SH-SY5Y (cell line): ENCODE measurements at regions not wholly inside any gene's neighbourhood (a gene's known extent, or its start where the extent isn't known, plus 50 kb on each side); places are given as distances from the start of the nearest gene placed in this dataset.

ENCODE experiments used
- GATA2 ChIP-seq: IDR thresholded peaks from 2 replicates; pipeline ENCODE4 v1.6.1; 2011; ENCODE audit warnings: mild to moderate bottlenecking, low read depth, low read length
- GATA3 ChIP-seq: IDR thresholded peaks from 2 replicates; pipeline ENCODE4 v1.6.1; 2011; ENCODE audit warnings: low read depth, mild to moderate bottlenecking, low read length, moderate library complexity

- no peak for TF ChIP-seq GATA3
- no peak for TF ChIP-seq GATA2
These were observed 1154.7 kb upstream of the ADGRL2 start for GRCh38 chr1:80646053-80646452.

- no peak for TF ChIP-seq GATA2
- no peak for TF ChIP-seq GATA3
These were observed 1155.1 kb upstream of the ADGRL2 start for GRCh38 chr1:80645621-80646020.

- TF ChIP-seq GATA3 = no peak
- no peak for TF ChIP-seq GATA2
These were observed 1159.8 kb upstream of the ADGRL2 start for GRCh38 chr1:80640978-80641377.

- no peak for TF ChIP-seq GATA2
- no peak for TF ChIP-seq GATA3
These were observed 1160.8 kb upstream of the ADGRL2 start for GRCh38 chr1:80639777-80640533.

- TF ChIP-seq GATA2 (no peak), GATA3 (no peak)
These were observed 1166.6 kb upstream of the ADGRL2 start for GRCh38 chr1:80633947-80634706.

GRCh38 chr1:80632284-80632683, 1168.5 kb upstream of the ADGRL2 start:
- no peak for TF ChIP-seq GATA2
- no peak for TF ChIP-seq GATA3

- no peak for TF ChIP-seq GATA3
- TF ChIP-seq GATA2 = no peak
These were observed 1171.4 kb upstream of the ADGRL2 start for GRCh38 chr1:80629304-80629837.

GRCh38 chr1:80624682-80625081, 1176.1 kb upstream of the ADGRL2 start:
- TF ChIP-seq GATA2 = no peak
- TF ChIP-seq GATA3 = no peak

GRCh38 chr1:80607064-80607463, 1193.7 kb upstream of the ADGRL2 start:
- no peak for TF ChIP-seq GATA3
- no peak for TF ChIP-seq GATA2

GRCh38 chr1:80594013-80594412, 1206.7 kb upstream of the ADGRL2 start:
- no peak for TF ChIP-seq GATA3
- TF ChIP-seq GATA2 = no peak

- TF ChIP-seq GATA3 = no peak
- TF ChIP-seq GATA2 = no peak
These were observed 1207.5 kb upstream of the ADGRL2 start for GRCh38 chr1:80593197-80593596.

GRCh38 chr1:80582980-80583379, 1217.8 kb upstream of the ADGRL2 start:
- TF ChIP-seq GATA2 (no peak), GATA3 (no peak)

- TF ChIP-seq GATA2 = no peak
- TF ChIP-seq GATA3 = no peak
These were observed 1221.7 kb upstream of the ADGRL2 start for GRCh38 chr1:80579055-80579454.

- TF ChIP-seq GATA3 = no peak
- no peak for TF ChIP-seq GATA2
These were observed 1233.9 kb upstream of the ADGRL2 start for GRCh38 chr1:80566867-80567266.

GRCh38 chr1:80566123-80566522, 1234.6 kb upstream of the ADGRL2 start:
- TF ChIP-seq GATA3 (no peak), GATA2 (no peak)

GRCh38 chr1:80565406-80565805, 1235.3 kb upstream of the ADGRL2 start:
- TF ChIP-seq GATA2 (no peak), GATA3 (no peak)
